ENCODE measurements at regions not wholly inside any gene's neighbourhood (a gene's known extent, or its start where the extent isn't known, plus 50 kb on each side); places are given as distances from the start of the nearest gene placed in this dataset.

GRCh38 chr7:47210281-47210854 is 371.5 kb downstream of the TNS3 start:
- no peaks in the 10 kb centered on the region for H4K20me1 ChIP-seq (ENCODE audit: low read depth)
- H3K27me3 Mint-ChIP-seq (ENCODE audit: insufficient read depth, low read depth): no peaks in the 10 kb centered on the region

GRCh38 chr7:47207956-47208355 is 374.0 kb downstream of the TNS3 start:
- DNase-seq (ENCODE audit: low spot score): no peak
- Histone ChIP-seq H4K20me1 (ENCODE audit: low read depth) (no peaks in the 10 kb centered on the region), H3K36me3 (no peaks in the 10 kb centered on the region), H3K4me2 (no peak overlapping the region), H3F3A (ENCODE audit: low read depth) (no peaks in the 10 kb centered on the region), H3K4me1 (no peaks in the 10 kb centered on the region), H3K79me2 (ENCODE audit: low read depth) (no peaks in the 10 kb centered on the region), H3K9me3 (ENCODE audit: low read depth) (no peaks in the 10 kb centered on the region), H3K9ac (no peak overlapping the region), H3K4me3 (no peak overlapping the region), H3K27ac (no peak overlapping the region), H3K27me3 (no peaks in the 10 kb centered on the region), H2AFZ (replicated peaks) (no peak overlapping the region)
- Mint-ChIP-seq H3K9me3 (no peaks in the 10 kb centered on the region), H3K36me3 (no peaks in the 10 kb centered on the region), H3K27ac (no peak overlapping the region), H3K27me3 (ENCODE audit: insufficient read depth, low read depth) (no peaks in the 10 kb centered on the region), H3K4me1 (no peaks in the 10 kb centered on the region), H3K4me3 (no peak overlapping the region)
- TF ChIP-seq EZH2 (IDR thresholded peaks at IDR 0.05): no peak
- no peak for TF ChIP-seq CTCF (IDR thresholded peaks at IDR 0.05)
- no peak for TF ChIP-seq EZH2phosphoT487 (IDR thresholded peaks at IDR 0.05)

More at GRCh38 chr7:47210281-47210854, 371.5 kb downstream of the TNS3 start:
- Histone ChIP-seq H2AFZ (replicated peaks) (no peak overlapping the region), H3K9me3 (ENCODE audit: low read depth) (no peaks in the 10 kb centered on the region), H3K9ac (no peak overlapping the region), H3K36me3 (no peaks in the 10 kb centered on the region), H3K27ac (no peak overlapping the region), H3K79me2 (ENCODE audit: low read depth) (no peaks in the 10 kb centered on the region), H3K4me1 (no peaks in the 10 kb centered on the region), H3K4me3 (no peak overlapping the region), H3K27me3 (no peaks in the 10 kb centered on the region), H3K4me2 (no peak overlapping the region), H3F3A (ENCODE audit: low read depth) (no peaks in the 10 kb centered on the region)
- H3K4me1 Mint-ChIP-seq: no peaks in the 10 kb centered on the region
- no peak for TF ChIP-seq EZH2 (IDR thresholded peaks at IDR 0.05)
- DNase-seq (ENCODE audit: low spot score): no peak
- H3K36me3 Mint-ChIP-seq: no peaks in the 10 kb centered on the region
- H3K4me3 Mint-ChIP-seq: no peak overlapping the region
- H3K27ac Mint-ChIP-seq: no peak overlapping the region
- no peaks in the 10 kb centered on the region for H3K9me3 Mint-ChIP-seq

- Histone ChIP-seq H4K20me1 (ENCODE audit: low read depth) (no peaks in the 10 kb centered on the region), H3K9me3 (ENCODE audit: low read depth) (no peaks in the 10 kb centered on the region), H3K9ac (no peak overlapping the region), H3K36me3 (no peaks in the 10 kb centered on the region), H3K4me2 (no peak overlapping the region), H3K27me3 (no peaks in the 10 kb centered on the region), H3K4me1 (no peaks in the 10 kb centered on the region), H3K4me3 (no peak overlapping the region), H3F3A (ENCODE audit: low read depth) (no peaks in the 10 kb centered on the region), H3K79me2 (ENCODE audit: low read depth) (no peaks in the 10 kb centered on the region), H3K27ac (no peak overlapping the region), H2AFZ (replicated peaks) (no peak overlapping the region)
- peaks cover 7% of the 10 kb centered on the region for H3K4me1 Mint-ChIP-seq
- H3K36me3 Mint-ChIP-seq: no peaks in the 10 kb centered on the region
- H3K9me3 Mint-ChIP-seq: no peaks in the 10 kb centered on the region
- no peak for DNase-seq (ENCODE audit: low spot score)
- H3K27ac Mint-ChIP-seq: no peak overlapping the region
- no peak overlapping the region for H3K4me3 Mint-ChIP-seq
- TF ChIP-seq EZH2phosphoT487 (IDR thresholded peaks at IDR 0.05) (no peak), EZH2 (IDR thresholded peaks at IDR 0.05) (no peak), CTCF (IDR thresholded peaks at IDR 0.05) (no peak)
- no peaks in the 10 kb centered on the region for H3K27me3 Mint-ChIP-seq (ENCODE audit: insufficient read depth, low read depth)
These were observed 377.2 kb downstream of the TNS3 start for GRCh38 chr7:47204709-47205108.

- Histone ChIP-seq H3F3A (ENCODE audit: low read depth) (no peaks in the 10 kb centered on the region), H3K4me2 (no peak overlapping the region), H3K36me3 (no peaks in the 10 kb centered on the region), H3K27me3 (no peaks in the 10 kb centered on the region), H4K20me1 (ENCODE audit: low read depth) (no peaks in the 10 kb centered on the region), H3K4me1 (no peaks in the 10 kb centered on the region), H3K79me2 (ENCODE audit: low read depth) (no peaks in the 10 kb centered on the region), H3K9me3 (ENCODE audit: low read depth) (no peaks in the 10 kb centered on the region), H2AFZ (replicated peaks) (no peak overlapping the region), H3K27ac (no peak overlapping the region), H3K9ac (no peak overlapping the region), H3K4me3 (no peak overlapping the region)
- Mint-ChIP-seq H3K27me3 (ENCODE audit: insufficient read depth, low read depth) (no peaks in the 10 kb centered on the region), H3K27ac (no peak overlapping the region), H3K4me1 (peaks cover 7% of the 10 kb centered on the region), H3K9me3 (no peaks in the 10 kb centered on the region), H3K36me3 (no peaks in the 10 kb centered on the region), H3K4me3 (no peak overlapping the region)
- no peak for DNase-seq (ENCODE audit: low spot score)
- TF ChIP-seq EZH2 (IDR thresholded peaks at IDR 0.05) (no peak), CTCF (IDR thresholded peaks at IDR 0.05) (no peak), EZH2phosphoT487 (IDR thresholded peaks at IDR 0.05) (no peak)
These were observed 379.6 kb downstream of the TNS3 start for GRCh38 chr7:47202146-47202783.
